Mammary epithelial cell (primary cell): ENCODE measurements at regions not wholly inside any gene's neighbourhood (a gene's known extent, or its start where the extent isn't known, plus 50 kb on each side); places are given as distances from the start of the nearest gene placed in this dataset.

Experiments used
- EZH2 ChIP-seq: IDR thresholded peaks from 2 replicates; pipeline ENCODE4 v1.6.1; 2012; ENCODE audit warnings: low read length, inconsistent platforms, borderline replicate concordance
- TF ChIP-seq, protein P1 (sequence below), 2 donors: IDR thresholded peaks in 1 of 2; conservative IDR thresholded peaks in 1 of 2; 2 replicates each; pipeline ENCODE4 v1.5.1; 2011 to 2012; ENCODE audit warnings: inconsistent platforms in 2 of 2, low read length in 2 of 2, mild to moderate bottlenecking in 2 of 2, control low read depth in 1 of 2, low read depth in 1 of 2; ENCODE audit not compliant: insufficient read depth in 1 of 2; ENCODE audit errors: extremely low read depth in 1 of 2

DNA sequence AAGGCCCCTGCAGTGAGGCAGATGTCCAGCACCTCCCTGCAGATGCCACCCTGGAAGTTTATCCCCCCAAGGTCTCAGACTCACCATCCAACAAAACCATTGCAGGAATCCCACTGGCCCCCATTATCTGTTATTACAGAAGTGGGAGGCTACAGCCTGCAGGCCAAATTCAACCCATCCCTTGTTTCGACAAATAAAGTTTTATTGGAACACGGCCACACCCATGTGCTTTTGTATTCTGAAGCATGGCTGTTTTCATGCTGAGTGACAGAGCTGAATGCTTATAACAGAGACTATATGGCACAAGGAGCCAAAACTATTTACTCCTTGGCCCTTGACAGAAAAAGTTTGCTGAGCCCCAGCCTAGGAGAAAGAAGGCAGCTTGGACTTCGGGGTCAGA is 428.8 kb downstream of the CDK5RAP2 start:
- TF ChIP-seq, protein P1, sequence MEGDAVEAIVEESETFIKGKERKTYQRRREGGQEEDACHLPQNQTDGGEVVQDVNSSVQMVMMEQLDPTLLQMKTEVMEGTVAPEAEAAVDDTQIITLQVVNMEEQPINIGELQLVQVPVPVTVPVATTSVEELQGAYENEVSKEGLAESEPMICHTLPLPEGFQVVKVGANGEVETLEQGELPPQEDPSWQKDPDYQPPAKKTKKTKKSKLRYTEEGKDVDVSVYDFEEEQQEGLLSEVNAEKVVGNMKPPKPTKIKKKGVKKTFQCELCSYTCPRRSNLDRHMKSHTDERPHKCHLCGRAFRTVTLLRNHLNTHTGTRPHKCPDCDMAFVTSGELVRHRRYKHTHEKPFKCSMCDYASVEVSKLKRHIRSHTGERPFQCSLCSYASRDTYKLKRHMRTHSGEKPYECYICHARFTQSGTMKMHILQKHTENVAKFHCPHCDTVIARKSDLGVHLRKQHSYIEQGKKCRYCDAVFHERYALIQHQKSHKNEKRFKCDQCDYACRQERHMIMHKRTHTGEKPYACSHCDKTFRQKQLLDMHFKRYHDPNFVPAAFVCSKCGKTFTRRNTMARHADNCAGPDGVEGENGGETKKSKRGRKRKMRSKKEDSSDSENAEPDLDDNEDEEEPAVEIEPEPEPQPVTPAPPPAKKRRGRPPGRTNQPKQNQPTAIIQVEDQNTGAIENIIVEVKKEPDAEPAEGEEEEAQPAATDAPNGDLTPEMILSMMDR (conservative IDR thresholded peaks at IDR 0.05 in 1 of 2, IDR thresholded peaks at IDR 0.05 in 1 of 2; ENCODE audit: extremely low read depth in 1 of 2, insufficient read depth in 1 of 2, low read depth in 1 of 2, low read length in 2 of 2) = no peak
- TF ChIP-seq EZH2 = no peak
